Neural progenitor cell (in vitro differentiated cells): ENCODE measurements at regions not wholly inside any gene's neighbourhood (a gene's known extent, or its start where the extent isn't known, plus 50 kb on each side); places are given as distances from the start of the nearest gene placed in this dataset.

Source experiments
- CTCF ChIP-seq: fragments of 200-600 bp; sonication (generic); IDR thresholded peaks from 2 replicates; pipeline ENCODE4 v1.5.1; 2017; ENCODE audit warnings: antibody characterized with exemption, mild to moderate bottlenecking
- EZH2 ChIP-seq: fragments of 200-600 bp; sonication (generic); IDR thresholded peaks from 2 replicates; pipeline ENCODE4 v1.6.1; 2017; ENCODE audit warnings: antibody characterized with exemption, mild to moderate bottlenecking, moderate library complexity
- EZH2phosphoT487 ChIP-seq: fragments of 200-600 bp; sonication (generic); IDR thresholded peaks from 2 replicates; pipeline ENCODE4 v1.6.1; 2017; ENCODE audit warnings: antibody characterized with exemption

- TF ChIP-seq CTCF, result no peak
- no peak for TF ChIP-seq EZH2phosphoT487
- no peak for TF ChIP-seq EZH2
Observed at GRCh38 chr3:109687626-109688025, 350.3 kb upstream of the DPPA4 start.
